A549 (cell line): ENCODE measurements at regions not wholly inside any gene's neighbourhood (a gene's known extent, or its start where the extent isn't known, plus 50 kb on each side); places are given as distances from the start of the nearest gene placed in this dataset.

Source experiments
- ATAC-seq, 2 experiments: fragments of 200-7000 bp in 1 of 2; fragments of >200 bp in 1 of 2; cut with Nextera tagmentation in 1 of 2; cut with Tn5 transposase in 1 of 2; 3 replicates each; pipeline versions ENCODE4 v1.8.0 to v1.9.1; 2018 to 2020; ENCODE audit warnings: mild to moderate bottlenecking in 1 of 2, moderate library complexity in 1 of 2
- CTCF ChIA-PET: fragments of 300-600 bp; sonication (Branson Sonifier 250); formaldehyde crosslinking; extraction: SDS; loops from one replicate; lab custom pipeline; 2021; ENCODE audit warnings: antibody characterized with exemption, inconsistent platforms; lab: Yijun Ruan, JAX
- POLR2A ChIA-PET: fragments of 350-600 bp; formaldehyde crosslinking; extraction: SDS; loops from one replicate; lab custom pipeline; 2021; ENCODE audit warnings: antibody characterized with exemption, inconsistent platforms; lab: Yijun Ruan, JAX
- DNase-seq, 2 experiments: peaks; one replicate each; pipeline versions ENCODE4 v3.0.0 to v3.0.0-alpha.2; 2011 to 2016; ENCODE audit warnings: low read depth in 1 of 2, low spot score in 1 of 2
- FAIRE-seq: peaks from 2 replicates; lab custom pipeline; 2011; peaks lifted over from hg19 to GRCh38; lab: Jason Lieb, UNC
- H3K27ac ChIP-seq, 2 experiments: fragments of >200 bp; sonication (Bioruptor Twin); formaldehyde crosslinking; 3 replicates each; pipeline ENCODE4 v1.5.1; 2016 to 2017
- H3K4me1 ChIP-seq: fragments of >200 bp; sonication (Bioruptor Twin); formaldehyde crosslinking; 3 replicates; pipeline ENCODE4 v1.6.1; 2016
- H3K4me2 ChIP-seq: fragments of >200 bp; sonication (Bioruptor Twin); formaldehyde crosslinking; 3 replicates; pipeline ENCODE4 v1.6.1; 2016
- H3K4me3 ChIP-seq: fragments of >200 bp; sonication (Bioruptor Twin); formaldehyde crosslinking; 3 replicates; pipeline ENCODE4 v1.5.1; 2016
- H3K9me3 ChIP-seq: fragments of >200 bp; sonication (Bioruptor Twin); formaldehyde crosslinking; 3 replicates; pipeline ENCODE4 v1.6.1; 2016
- ATOH8 ChIP-seq: fragments of 250-450 bp; sonication (Bioruptor Pico); IDR thresholded peaks from 2 replicates; pipeline ENCODE4 v1.5.0; 2020; ENCODE audit warnings: low read depth, mild to moderate bottlenecking, moderate library complexity
- BHLHE40 ChIP-seq: IDR thresholded peaks from 2 replicates; pipeline ENCODE4 v1.6.1; 2012; ENCODE audit warnings: low read depth, low read length, inconsistent platforms
- CHD4 ChIP-seq: fragments of 200-600 bp; sonication (generic); IDR thresholded peaks from 2 replicates; pipeline ENCODE4 v1.6.1; 2016; ENCODE audit warnings: antibody characterized with exemption, mild to moderate bottlenecking, borderline replicate concordance
- ELK1 ChIP-seq: fragments of 150-350 bp; IDR thresholded peaks from 2 replicates; pipeline ENCODE4 v1.6.1; 2014; ENCODE audit warnings: low read depth, mild to moderate bottlenecking, low read length
- EP300 ChIP-seq, 2 experiments: fragments of >200 bp; sonication (Bioruptor Twin); formaldehyde crosslinking; IDR thresholded peaks; 2 replicates in 1 of 2; 3 replicates in 1 of 2; pipeline ENCODE4 v1.6.1; 2016 to 2017
- ESRRA ChIP-seq: fragments of 150-350 bp; IDR thresholded peaks from 2 replicates; pipeline ENCODE4 v1.6.1; 2014; ENCODE audit warnings: mild to moderate bottlenecking, low read length, borderline replicate concordance
- FOSL2 ChIP-seq, 2 experiments: fragments of 450-650 bp in 1 of 2; fragments of >200 bp in 1 of 2; sonication (Bioruptor Twin) in 1 of 2; formaldehyde crosslinking; IDR thresholded peaks; 2 replicates each; pipeline versions ENCODE4 v1.5.0 to v1.6.1; 2016 to 2020; ENCODE audit warnings: mild to moderate bottlenecking in 1 of 2, moderate library complexity in 1 of 2
- FOXS1 ChIP-seq: fragments of 250-450 bp; sonication (Bioruptor Pico); IDR thresholded peaks from 2 replicates; pipeline ENCODE4 v1.5.0; 2020; ENCODE audit warnings: mild to moderate bottlenecking, moderate library complexity
- HEYL ChIP-seq: fragments of 250-450 bp; sonication (Bioruptor Pico); IDR thresholded peaks from 2 replicates; pipeline ENCODE4 v1.8.0; 2021; ENCODE audit warnings: mild to moderate bottlenecking, moderate library complexity
- HMGXB4 ChIP-seq: fragments of 250-450 bp; sonication (Bioruptor Pico); IDR thresholded peaks from 2 replicates; pipeline ENCODE4 v1.5.0; 2021; ENCODE audit warnings: mild to moderate bottlenecking, moderate library complexity, borderline replicate concordance
- HOXA7 ChIP-seq: fragments of 250-450 bp; sonication (Bioruptor Pico); IDR thresholded peaks from 2 replicates; pipeline ENCODE4 v1.5.0; 2020; ENCODE audit warnings: mild to moderate bottlenecking, moderate library complexity
- HOXB13 ChIP-seq: fragments of 250-450 bp; sonication (Bioruptor Pico); IDR thresholded peaks from 2 replicates; pipeline ENCODE4 v1.5.0; 2020; ENCODE audit warnings: low read depth, mild to moderate bottlenecking, moderate library complexity
- JUN ChIP-seq, 2 experiments: fragments of >200 bp; sonication (Bioruptor Twin); formaldehyde crosslinking; IDR thresholded peaks; 2 replicates in 1 of 2; 3 replicates in 1 of 2; pipeline ENCODE4 v1.6.1; 2016 to 2017
- KDM1A ChIP-seq: fragments of 200-600 bp; sonication (generic); IDR thresholded peaks from 2 replicates; pipeline ENCODE4 v1.6.1; 2016; ENCODE audit warnings: low read depth, mild to moderate bottlenecking
- KDM5A ChIP-seq: fragments of 200-600 bp; sonication (generic); IDR thresholded peaks from 2 replicates; pipeline ENCODE4 v1.6.1; 2016; ENCODE audit warnings: antibody characterized with exemption, mild to moderate bottlenecking
- MAFK ChIP-seq: fragments of 450-650 bp; IDR thresholded peaks from 2 replicates; pipeline ENCODE4 v1.6.1; 2014; ENCODE audit not compliant: partially characterized antibody
- MAX ChIP-seq: IDR thresholded peaks from 2 replicates; pipeline ENCODE4 v1.6.1; 2012
- NPAS2 ChIP-seq: fragments of 250-450 bp; sonication (Bioruptor Pico); IDR thresholded peaks from 2 replicates; pipeline ENCODE4 v1.8.0; 2022; ENCODE audit warnings: mild to moderate bottlenecking, moderate library complexity, borderline replicate concordance
- NR3C1 ChIP-seq: fragments of >200 bp; sonication (Bioruptor Twin); formaldehyde crosslinking; IDR thresholded peaks from 3 replicates; pipeline ENCODE4 v1.6.1; 2017
- PHF8 ChIP-seq: fragments of 200-600 bp; sonication (generic); IDR thresholded peaks from 2 replicates; pipeline ENCODE4 v1.6.1; 2016; ENCODE audit warnings: low read depth, mild to moderate bottlenecking, antibody characterized with exemption, moderate library complexity, borderline replicate concordance
- POLR2AphosphoS2 ChIP-seq: conservative IDR thresholded peaks from 2 replicates; pipeline ENCODE4 v1.6.1; 2012; ENCODE audit warnings: low read length, improper control_type of control experiment, inconsistent platforms
- RARB ChIP-seq: fragments of 250-450 bp; sonication (Bioruptor Pico); IDR thresholded peaks from 2 replicates; pipeline ENCODE4 v1.8.0; 2021; ENCODE audit warnings: mild to moderate bottlenecking, moderate library complexity
- RCOR1 ChIP-seq: fragments of 150-350 bp; IDR thresholded peaks from 2 replicates; pipeline ENCODE4 v1.6.1; 2014; ENCODE audit warnings: antibody characterized with exemption, low read length, low read depth
- USF2 ChIP-seq: fragments of 450-650 bp; IDR thresholded peaks from 2 replicates; pipeline ENCODE4 v1.6.1; 2014; ENCODE audit warnings: antibody characterized with exemption
- ZC3H11A ChIP-seq: fragments of 450-650 bp; IDR thresholded peaks from 2 replicates; pipeline ENCODE4 v1.6.1; 2014; ENCODE audit warnings: antibody characterized with exemption, mild to moderate bottlenecking
- WGBS: methylation state at CpG from one replicate; pipeline ENCODE4 v1.1.6; 2017; ENCODE audit errors: missing lambda C conversion rate; 5-methylcytosine and 5-hydroxymethylcytosine counted together

GRCh38 chr2:150883613-150883895 lies 378.1 kb downstream of the RBM43 start:
- FAIRE-seq: no peak
- Histone ChIP-seq H3K9me3 (no peaks in the 10 kb centered on the region), H3K4me1 (no peaks in the 10 kb centered on the region), H3K4me3 (no peak overlapping the region), H3K4me2 (no peak overlapping the region), H3K27ac (no peak overlapping the region)
- POLR2A ChIA-PET: no interaction called here
- CTCF ChIA-PET: no interaction called here
- no peak for TF ChIP-seq USF2
- TF ChIP-seq FOSL2 (IDR thresholded peaks at IDR 0.05): no peak
- no peak for TF ChIP-seq FOSL2 (CRISPR knock-in tag; IDR thresholded peaks at IDR 0.05)
- no peak for TF ChIP-seq HEYL (CRISPR knock-in tag)
- no peak for TF ChIP-seq FOXS1 (CRISPR knock-in tag)
- no peak for TF ChIP-seq EP300 (IDR thresholded peaks at IDR 0.05)
- TF ChIP-seq BHLHE40: no peak
- no peak for TF ChIP-seq KDM5A
- TF ChIP-seq HMGXB4 (CRISPR knock-in tag): no peak
- TF ChIP-seq KDM1A: no peak
- no peak for TF ChIP-seq MAX
- TF ChIP-seq ESRRA: no peak
- no peak for TF ChIP-seq JUN (IDR thresholded peaks at IDR 0.05)
- TF ChIP-seq RCOR1: no peak
- no peak for TF ChIP-seq NR3C1
- no peak for TF ChIP-seq NPAS2 (CRISPR knock-in tag)
- no peak for TF ChIP-seq MAFK
- no peak for DNase-seq
- ATAC-seq: no peak

- POLR2A ChIA-PET: no interaction called here
- DNase-seq: no peak
- no peak for FAIRE-seq
- Histone ChIP-seq H3K9me3 (0 out of 3 replicates have a peak, but pooled peaks cover 2% of the 10 kb centered on the region), H3K4me1 (no peaks in the 10 kb centered on the region), H3K27ac (no peak overlapping the region), H3K4me2 (no peak overlapping the region), H3K4me3 (no peak overlapping the region)
- CTCF ChIA-PET: no interaction called here
- no peak for ATAC-seq
- 18% methylated on average over 7 of the region's 7 CpGs for WGBS
- TF ChIP-seq FOSL2 (IDR thresholded peaks at IDR 0.05) (no peak), FOSL2 (CRISPR knock-in tag; IDR thresholded peaks at IDR 0.05) (no peak), RARB (CRISPR knock-in tag) (no peak), ZC3H11A (no peak), HOXA7 (CRISPR knock-in tag) (no peak), HEYL (CRISPR knock-in tag) (no peak), EP300 (IDR thresholded peaks at IDR 0.05) (no peak), POLR2AphosphoS2 (no peak), HOXB13 (CRISPR knock-in tag) (no peak), CHD4 (no peak), MAFK (no peak), ATOH8 (CRISPR knock-in tag) (no peak), RCOR1 (no peak), BHLHE40 (no peak), JUN (IDR thresholded peaks at IDR 0.05) (no peak), USF2 (no peak), PHF8 (no peak), NR3C1 (no peak), HMGXB4 (CRISPR knock-in tag) (no peak), ELK1 (no peak)
Measured at GRCh38 chr2:150882751-150883612, 378.7 kb downstream of the RBM43 start.
